ENCODE measurements at regions not wholly inside any gene's neighbourhood (a gene's known extent, or its start where the extent isn't known, plus 50 kb on each side); places are given as distances from the start of the nearest gene placed in this dataset.

DNA sequence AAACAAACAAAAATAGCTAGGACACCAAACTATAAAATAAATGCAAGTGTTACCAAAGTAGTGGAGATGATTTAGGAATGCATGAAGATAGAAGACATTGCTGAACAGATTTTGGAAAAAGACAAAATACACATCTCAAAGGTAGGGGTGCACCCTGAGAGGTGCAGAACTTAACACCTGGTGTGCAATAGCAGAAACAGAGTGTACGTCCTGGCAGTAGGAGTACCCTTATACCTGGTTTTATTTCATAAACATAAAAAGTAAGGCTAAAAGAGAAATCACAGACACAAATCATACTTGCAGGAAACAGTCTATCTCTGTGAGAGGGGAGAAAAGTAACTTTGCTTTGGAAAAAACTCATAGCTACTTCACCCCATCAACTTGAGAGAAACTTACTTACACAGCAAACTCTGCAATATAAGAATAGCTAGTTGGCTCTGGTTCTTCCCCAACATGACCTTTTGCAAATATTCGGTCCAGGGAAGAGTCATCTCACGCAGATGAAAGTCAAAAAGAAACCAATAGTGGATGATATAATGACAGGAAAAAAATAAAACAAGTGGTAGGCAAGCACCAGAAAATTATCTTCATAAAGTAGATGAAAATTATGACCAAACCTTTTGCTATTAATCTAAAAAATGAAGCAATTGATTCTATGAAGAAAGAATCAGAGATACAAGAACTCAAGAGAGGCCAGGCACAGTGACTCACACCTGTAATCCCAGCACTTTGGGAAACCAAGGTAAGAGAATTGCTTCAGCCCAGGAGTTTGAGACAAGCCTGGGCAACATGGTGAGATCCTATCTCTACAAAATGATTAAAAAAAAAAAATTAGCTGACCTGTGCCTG is 108.9 kb upstream of the BNIP2 start:
- TF ChIP-seq, protein P1, sequence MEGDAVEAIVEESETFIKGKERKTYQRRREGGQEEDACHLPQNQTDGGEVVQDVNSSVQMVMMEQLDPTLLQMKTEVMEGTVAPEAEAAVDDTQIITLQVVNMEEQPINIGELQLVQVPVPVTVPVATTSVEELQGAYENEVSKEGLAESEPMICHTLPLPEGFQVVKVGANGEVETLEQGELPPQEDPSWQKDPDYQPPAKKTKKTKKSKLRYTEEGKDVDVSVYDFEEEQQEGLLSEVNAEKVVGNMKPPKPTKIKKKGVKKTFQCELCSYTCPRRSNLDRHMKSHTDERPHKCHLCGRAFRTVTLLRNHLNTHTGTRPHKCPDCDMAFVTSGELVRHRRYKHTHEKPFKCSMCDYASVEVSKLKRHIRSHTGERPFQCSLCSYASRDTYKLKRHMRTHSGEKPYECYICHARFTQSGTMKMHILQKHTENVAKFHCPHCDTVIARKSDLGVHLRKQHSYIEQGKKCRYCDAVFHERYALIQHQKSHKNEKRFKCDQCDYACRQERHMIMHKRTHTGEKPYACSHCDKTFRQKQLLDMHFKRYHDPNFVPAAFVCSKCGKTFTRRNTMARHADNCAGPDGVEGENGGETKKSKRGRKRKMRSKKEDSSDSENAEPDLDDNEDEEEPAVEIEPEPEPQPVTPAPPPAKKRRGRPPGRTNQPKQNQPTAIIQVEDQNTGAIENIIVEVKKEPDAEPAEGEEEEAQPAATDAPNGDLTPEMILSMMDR (conservative IDR thresholded peaks at IDR 0.05; ENCODE audit: low read depth, low read length) = no peak
- no peak for TF ChIP-seq EZH2phosphoT487 (IDR thresholded peaks at IDR 0.05; ENCODE audit: borderline replicate concordance, low read length)
- no peak for TF ChIP-seq EZH2 (IDR thresholded peaks at IDR 0.05; ENCODE audit: low read length, unreplicated experiment)

Data from PC-3 (cell line).